Mammary epithelial cell (primary cell): ENCODE measurements at regions not wholly inside any gene's neighbourhood (a gene's known extent, or its start where the extent isn't known, plus 50 kb on each side); places are given as distances from the start of the nearest gene placed in this dataset.

Experiments used
- EZH2 ChIP-seq: IDR thresholded peaks from 2 replicates; pipeline ENCODE4 v1.6.1; 2012; ENCODE audit warnings: low read length, inconsistent platforms, borderline replicate concordance
- TF ChIP-seq, protein P1 (sequence below), 2 donors: IDR thresholded peaks in 1 of 2; conservative IDR thresholded peaks in 1 of 2; 2 replicates each; pipeline ENCODE4 v1.5.1; 2011 to 2012; ENCODE audit warnings: inconsistent platforms in 2 of 2, low read length in 2 of 2, mild to moderate bottlenecking in 2 of 2, control low read depth in 1 of 2, low read depth in 1 of 2; ENCODE audit not compliant: insufficient read depth in 1 of 2; ENCODE audit errors: extremely low read depth in 1 of 2

- TF ChIP-seq, protein P1, sequence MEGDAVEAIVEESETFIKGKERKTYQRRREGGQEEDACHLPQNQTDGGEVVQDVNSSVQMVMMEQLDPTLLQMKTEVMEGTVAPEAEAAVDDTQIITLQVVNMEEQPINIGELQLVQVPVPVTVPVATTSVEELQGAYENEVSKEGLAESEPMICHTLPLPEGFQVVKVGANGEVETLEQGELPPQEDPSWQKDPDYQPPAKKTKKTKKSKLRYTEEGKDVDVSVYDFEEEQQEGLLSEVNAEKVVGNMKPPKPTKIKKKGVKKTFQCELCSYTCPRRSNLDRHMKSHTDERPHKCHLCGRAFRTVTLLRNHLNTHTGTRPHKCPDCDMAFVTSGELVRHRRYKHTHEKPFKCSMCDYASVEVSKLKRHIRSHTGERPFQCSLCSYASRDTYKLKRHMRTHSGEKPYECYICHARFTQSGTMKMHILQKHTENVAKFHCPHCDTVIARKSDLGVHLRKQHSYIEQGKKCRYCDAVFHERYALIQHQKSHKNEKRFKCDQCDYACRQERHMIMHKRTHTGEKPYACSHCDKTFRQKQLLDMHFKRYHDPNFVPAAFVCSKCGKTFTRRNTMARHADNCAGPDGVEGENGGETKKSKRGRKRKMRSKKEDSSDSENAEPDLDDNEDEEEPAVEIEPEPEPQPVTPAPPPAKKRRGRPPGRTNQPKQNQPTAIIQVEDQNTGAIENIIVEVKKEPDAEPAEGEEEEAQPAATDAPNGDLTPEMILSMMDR (conservative IDR thresholded peaks at IDR 0.05 in 1 of 2, IDR thresholded peaks at IDR 0.05 in 1 of 2; ENCODE audit: extremely low read depth in 1 of 2, insufficient read depth in 1 of 2, low read depth in 1 of 2, low read length in 2 of 2): no peak
- no peak for TF ChIP-seq EZH2
These were observed 76.0 kb upstream of the BMP2 start for GRCh38 chr20:6691516-6691915.
